Activated CD8-positive, alpha-beta memory T cell treated with anti-CD3 and anti-CD28 coated beads, Interleukin-2, amount 50 U/mL, for 48 hours (primary cell): ENCODE measurements at regions not wholly inside any gene's neighbourhood (a gene's known extent, or its start where the extent isn't known, plus 50 kb on each side); places are given as distances from the start of the nearest gene placed in this dataset.
"Not testable (repeated sequence)": the region's sequence is repeated elsewhere in the genome, so short reads cannot be mapped to it uniquely, and the experiment has no call there.

Experiments
- DNase-seq: peaks from one replicate; pipeline ENCODE4 v3.0.0-alpha.2; 2020

- DNase-seq: no peak
These were observed 170.1 kb upstream of the USP25 start for GRCh38 chr21:15559660-15560059.

GRCh38 chr21:15560383-15561056, 169.3 kb upstream of the USP25 start:
- no peak for DNase-seq

- no peak for DNase-seq
These were observed 167.0 kb upstream of the USP25 start for GRCh38 chr21:15562748-15563147.

GRCh38 chr21:15564907-15565306, 164.9 kb upstream of the USP25 start:
- DNase-seq: no peak

- DNase-seq: no peak
These were observed 163.1 kb upstream of the USP25 start for GRCh38 chr21:15566703-15567102.

- no peak for DNase-seq
These were observed 162.6 kb upstream of the USP25 start for GRCh38 chr21:15567191-15567590.

- no peak for DNase-seq
These were observed 161.3 kb upstream of the USP25 start for GRCh38 chr21:15568516-15568915.

- no peak for DNase-seq
These were observed 142.9 kb upstream of the USP25 start for GRCh38 chr21:15586752-15587427.

- no peak for DNase-seq
These were observed 137.4 kb upstream of the USP25 start for GRCh38 chr21:15592271-15592860.

GRCh38 chr21:15592957-15593356, 136.8 kb upstream of the USP25 start:
- DNase-seq: no peak

GRCh38 chr21:15601390-15601789, 128.4 kb upstream of the USP25 start:
- DNase-seq: no peak

- DNase-seq: no peak
These were observed 125.4 kb upstream of the USP25 start for GRCh38 chr21:15604413-15604812.

- no peak for DNase-seq
These were observed 115.0 kb upstream of the USP25 start for GRCh38 chr21:15614766-15615165.

GRCh38 chr21:15616864-15617574, 112.8 kb upstream of the USP25 start:
- no peak for DNase-seq

- no peak for DNase-seq
These were observed 111.8 kb upstream of the USP25 start for GRCh38 chr21:15617964-15618363.

GRCh38 chr21:15620892-15621291, 108.9 kb upstream of the USP25 start:
- DNase-seq: no peak

- DNase-seq: no peak
These were observed 105.1 kb upstream of the USP25 start for GRCh38 chr21:15624646-15625045.

GRCh38 chr21:15625363-15625762, 104.4 kb upstream of the USP25 start:
- DNase-seq: no peak

- DNase-seq: no peak
These were observed 103.8 kb upstream of the USP25 start for GRCh38 chr21:15626031-15626430.

GRCh38 chr21:15627011-15627410, 102.8 kb upstream of the USP25 start:
- DNase-seq: no peak

GRCh38 chr21:15627823-15628222, 102.0 kb upstream of the USP25 start:
- no peak for DNase-seq

- no peak for DNase-seq
These were observed 98.4 kb upstream of the USP25 start for GRCh38 chr21:15631342-15631741.

GRCh38 chr21:15634541-15634940, 95.2 kb upstream of the USP25 start:
- not testable (repeated sequence) for DNase-seq
